ENCODE measurements at regions not wholly inside any gene's neighbourhood (a gene's known extent, or its start where the extent isn't known, plus 50 kb on each side); places are given as distances from the start of the nearest gene placed in this dataset.

DNA sequence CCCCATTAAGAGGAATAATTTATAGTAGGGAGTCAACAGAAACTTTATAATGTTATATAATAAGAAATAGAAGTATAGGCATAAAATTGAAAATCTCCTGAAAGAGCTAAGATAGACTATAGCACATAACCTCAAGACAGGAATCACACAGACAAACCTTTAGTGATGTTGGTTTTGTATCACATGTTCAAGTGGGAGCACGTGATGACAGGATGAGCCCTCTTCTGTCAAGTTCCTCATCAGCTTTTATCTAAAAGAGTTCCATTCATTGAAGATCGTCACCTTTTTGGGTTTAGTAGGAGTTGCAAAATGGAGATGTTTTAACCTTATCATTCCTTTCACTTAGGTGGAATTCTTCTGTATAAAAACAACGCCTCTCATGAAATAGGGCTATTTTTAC is 127.0 kb downstream of the MCHR2 start:
- TF ChIP-seq CTCF (IDR thresholded peaks at IDR 0.05) (no peak), POLR2A (IDR thresholded peaks at IDR 0.05) (no peak)

All from right lobe of liver (tissue), 4 donors.